HEK293 (cell line): ENCODE measurements at regions not wholly inside any gene's neighbourhood (a gene's known extent, or its start where the extent isn't known, plus 50 kb on each side); places are given as distances from the start of the nearest gene placed in this dataset.

Experiments
- CTCF ChIA-PET: fragments of 350-600 bp; formaldehyde crosslinking; extraction: SDS; loops from one replicate; lab custom pipeline; 2021; ENCODE audit warnings: antibody characterized with exemption; lab: Yijun Ruan, JAX
- POLR2A ChIA-PET: fragments of 300-600 bp; formaldehyde crosslinking; extraction: SDS; loops from one replicate; lab custom pipeline; 2020; ENCODE audit warnings: antibody characterized with exemption, inconsistent platforms; lab: Yijun Ruan, JAX
- H3K27ac ChIP-seq: fragments of 200-500 bp; sonication (Bioruptor generic); 2 replicates; pipeline ENCODE4 v1.5.1; 2014; ENCODE audit warnings: low read depth, low read length, control low read depth, inconsistent platforms; ENCODE audit errors: extremely low read depth
- H3K36me3 ChIP-seq, 2 experiments: fragments of 200-500 bp in 1 of 2; sonication (Bioruptor generic) in 1 of 2; 1 replicate in 1 of 2; 2 replicates in 1 of 2; pipeline ENCODE4 v1.5.1; 2014 to 2017; ENCODE audit warnings: inconsistent platforms in 2 of 2, low read length in 2 of 2; ENCODE audit not compliant: control insufficient read depth in 2 of 2, insufficient read depth in 1 of 2
- H3K4me1 ChIP-seq: fragments of 200-500 bp; sonication (Bioruptor generic); 2 replicates; pipeline ENCODE4 v1.5.1; 2014; ENCODE audit warnings: mild to moderate bottlenecking, low read length, inconsistent platforms; ENCODE audit not compliant: control insufficient read depth, insufficient read depth
- H3K4me3 ChIP-seq: 2 replicates; pipeline ENCODE4 v1.5.1; 2011; ENCODE audit warnings: low read depth, mild to moderate bottlenecking, control low read depth, low read length, moderate library complexity
- H3K9me3 ChIP-seq: fragments of 200-500 bp; sonication (Bioruptor generic); 2 replicates; pipeline ENCODE4 v1.5.1; 2014; ENCODE audit warnings: low read depth, low read length, inconsistent platforms; ENCODE audit not compliant: control insufficient read depth, insufficient read depth
- REPIN1 ChIP-seq: fragments of 450-650 bp; formaldehyde crosslinking; IDR thresholded peaks from 2 replicates; pipeline ENCODE4 v1.5.1; 2017; ENCODE audit warnings: missing biosample characterization, missing genetic modification characterization, low read depth
- ZNF114 ChIP-seq: fragments of 450-650 bp; formaldehyde crosslinking; IDR thresholded peaks from 2 replicates; pipeline ENCODE4 v1.5.0; 2017; ENCODE audit warnings: missing biosample characterization, missing genetic modification characterization
- ZNF146 ChIP-seq: fragments of 450-650 bp; formaldehyde crosslinking; IDR thresholded peaks from 2 replicates; pipeline ENCODE4 v1.5.1; 2016; ENCODE audit warnings: missing biosample characterization, missing genetic modification characterization
- ZNF37A ChIP-seq: fragments of 450-650 bp; IDR thresholded peaks from 2 replicates; pipeline ENCODE4 v1.5.1; 2018; ENCODE audit warnings: missing biosample characterization, missing genetic modification characterization
- ZNF521 ChIP-seq: fragments of 450-650 bp; formaldehyde crosslinking; IDR thresholded peaks from 2 replicates; pipeline ENCODE4 v1.5.1; 2017; ENCODE audit warnings: missing biosample characterization, mild to moderate bottlenecking, missing genetic modification characterization
- ZNF596 ChIP-seq: fragments of 450-650 bp; IDR thresholded peaks from 2 replicates; pipeline ENCODE4 v1.5.0; 2018; ENCODE audit warnings: missing biosample characterization, mild to moderate bottlenecking, missing genetic modification characterization, moderate library complexity
- ZNF626 ChIP-seq: fragments of 450-650 bp; sonication (Bioruptor Pico); formaldehyde crosslinking; IDR thresholded peaks from 2 replicates; pipeline ENCODE4 v1.5.1; 2018; ENCODE audit warnings: missing biosample characterization, missing genetic modification characterization, inconsistent platforms
- ZNF776 ChIP-seq: fragments of 450-650 bp; formaldehyde crosslinking; IDR thresholded peaks from 2 replicates; pipeline ENCODE4 v1.5.0; 2017; ENCODE audit warnings: missing biosample characterization, missing genetic modification characterization, borderline replicate concordance
- ZNF777 ChIP-seq: fragments of 450-650 bp; formaldehyde crosslinking; IDR thresholded peaks from 2 replicates; pipeline ENCODE4 v1.5.1; 2017; ENCODE audit warnings: missing biosample characterization, missing genetic modification characterization, borderline replicate concordance
- TF ChIP-seq, protein P1 (sequence below): fragments of 450-650 bp; formaldehyde crosslinking; optimal IDR thresholded peaks from 2 replicates; pipeline ENCODE3; 2016; ENCODE audit warnings: missing biosample characterization, mild to moderate bottlenecking, missing genetic modification characterization
- TF ChIP-seq, protein P2 (sequence below): fragments of 450-650 bp; formaldehyde crosslinking; IDR thresholded peaks from 2 replicates; pipeline ENCODE4 v1.5.1; 2016; ENCODE audit warnings: missing biosample characterization, missing genetic modification characterization, borderline replicate concordance

DNA sequence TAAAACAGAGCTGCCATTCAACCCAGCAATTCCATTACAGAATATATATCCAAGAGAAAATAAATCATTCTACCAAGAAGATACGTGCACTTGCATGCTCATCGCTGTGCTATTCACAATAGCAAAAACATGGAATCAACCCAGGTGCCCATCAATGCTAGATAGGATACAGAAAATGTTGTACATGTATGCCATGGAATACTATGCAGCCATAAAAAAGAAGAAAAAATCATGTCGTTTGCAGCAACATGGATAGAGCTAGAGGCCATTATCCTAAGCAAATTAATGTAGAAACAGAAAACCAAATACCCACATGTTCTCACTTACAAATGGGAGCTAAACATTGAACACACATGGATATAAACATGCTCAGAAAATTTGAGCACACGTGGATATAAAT is 633.1 kb upstream of the CITED2 start:
- ChIA-PET CTCF (interaction anchor here (0.6 to 1.0 kb wide), 4 partner anchors 11 to 456 kb away, joined by 3 to 5 read pairs (median 3); no protein-coding TSS in a partner anchor), POLR2A (no interaction called here)
- no peaks in the 10 kb centered on the region for H3K4me1 ChIP-seq
- H3K9me3 ChIP-seq, result no peaks in the 10 kb centered on the region
- H3K4me3 ChIP-seq, result no peak overlapping the region
- H3K27ac ChIP-seq, result no peak overlapping the region
- TF ChIP-seq ZNF114 (tag by site-specific recombination) (no peak), ZNF146 (tag by site-specific recombination) (peak; percentile 51)
- H3K36me3 ChIP-seq, result no peaks in the 10 kb centered on the region

DNA sequence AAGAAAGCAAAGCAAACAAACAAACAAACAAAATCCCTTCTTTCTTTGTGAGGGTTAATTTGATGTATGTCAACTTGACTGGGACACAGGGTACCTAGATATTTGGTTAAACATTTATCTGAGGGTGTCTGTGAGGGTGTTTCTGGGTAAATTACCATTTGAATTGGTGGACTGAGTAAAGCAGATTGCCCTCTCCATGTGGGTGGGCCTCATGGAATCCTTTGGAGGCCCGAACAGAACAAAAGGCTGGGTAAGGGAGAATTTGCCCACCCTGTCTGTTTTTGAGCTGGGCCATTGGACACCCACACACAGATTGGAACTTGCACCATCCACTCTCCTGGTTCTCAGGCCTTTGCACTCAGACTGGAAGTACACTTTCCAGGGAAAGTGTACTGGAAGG is 628.8 kb upstream of the CITED2 start:
- H3K36me3 ChIP-seq, result no peaks in the 10 kb centered on the region
- ChIA-PET POLR2A (no interaction called here), CTCF (no interaction called here)
- no peaks in the 10 kb centered on the region for H3K9me3 ChIP-seq
- H3K4me1 ChIP-seq, result peaks cover 9% of the 10 kb centered on the region
- H3K4me3 ChIP-seq, result no peak overlapping the region
- no peak overlapping the region for H3K27ac ChIP-seq
- TF ChIP-seq ZNF596 (tag by site-specific recombination) (no peak), ZNF37A (tag by site-specific recombination) (no peak), REPIN1 (tag by site-specific recombination) (no peak)
- TF ChIP-seq, protein P1, sequence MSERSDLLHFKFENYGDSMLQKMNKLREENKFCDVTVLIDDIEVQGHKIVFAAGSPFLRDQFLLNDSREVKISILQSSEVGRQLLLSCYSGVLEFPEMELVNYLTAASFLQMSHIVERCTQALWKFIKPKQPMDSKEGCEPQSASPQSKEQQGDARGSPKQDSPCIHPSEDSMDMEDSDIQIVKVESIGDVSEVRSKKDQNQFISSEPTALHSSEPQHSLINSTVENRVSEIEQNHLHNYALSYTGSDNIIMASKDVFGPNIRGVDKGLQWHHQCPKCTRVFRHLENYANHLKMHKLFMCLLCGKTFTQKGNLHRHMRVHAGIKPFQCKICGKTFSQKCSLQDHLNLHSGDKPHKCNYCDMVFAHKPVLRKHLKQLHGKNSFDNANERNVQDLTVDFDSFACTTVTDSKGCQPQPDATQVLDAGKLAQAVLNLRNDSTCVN, result no peak

DNA sequence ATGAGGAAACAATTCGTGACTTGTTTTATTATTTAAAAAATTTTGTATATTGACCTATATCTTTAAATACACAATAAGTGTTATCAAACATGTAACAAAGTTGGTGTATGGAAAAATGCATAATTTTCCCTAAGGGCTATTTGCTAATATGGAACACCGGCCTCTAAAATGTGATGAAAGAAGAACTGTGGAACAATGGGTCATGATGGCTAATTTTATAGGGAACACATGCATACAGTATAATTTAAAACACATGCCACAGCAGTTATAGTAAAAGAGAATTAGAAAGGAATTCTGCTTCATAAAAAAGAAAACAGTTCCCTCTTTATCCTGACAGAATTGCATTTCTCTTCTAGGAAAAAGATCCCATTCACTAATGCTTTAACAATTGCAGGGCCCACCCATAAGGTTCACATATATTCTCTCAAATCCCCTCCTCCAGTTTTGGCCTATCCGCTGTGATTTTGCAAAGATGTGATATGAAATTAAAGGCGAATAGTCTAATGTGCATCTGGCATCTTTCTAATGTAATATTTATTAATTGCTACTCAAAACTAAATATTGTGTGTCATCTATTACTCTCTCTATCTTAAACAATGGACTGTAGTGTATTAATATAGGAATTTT is 628.1 kb upstream of the CITED2 start:
- Histone ChIP-seq H3K4me1 (peaks cover 9% of the 10 kb centered on the region), H3K9me3 (no peaks in the 10 kb centered on the region), H3K4me3 (no peak overlapping the region), H3K27ac (no peak overlapping the region), H3K36me3 (no peaks in the 10 kb centered on the region)
- TF ChIP-seq, protein P2, sequence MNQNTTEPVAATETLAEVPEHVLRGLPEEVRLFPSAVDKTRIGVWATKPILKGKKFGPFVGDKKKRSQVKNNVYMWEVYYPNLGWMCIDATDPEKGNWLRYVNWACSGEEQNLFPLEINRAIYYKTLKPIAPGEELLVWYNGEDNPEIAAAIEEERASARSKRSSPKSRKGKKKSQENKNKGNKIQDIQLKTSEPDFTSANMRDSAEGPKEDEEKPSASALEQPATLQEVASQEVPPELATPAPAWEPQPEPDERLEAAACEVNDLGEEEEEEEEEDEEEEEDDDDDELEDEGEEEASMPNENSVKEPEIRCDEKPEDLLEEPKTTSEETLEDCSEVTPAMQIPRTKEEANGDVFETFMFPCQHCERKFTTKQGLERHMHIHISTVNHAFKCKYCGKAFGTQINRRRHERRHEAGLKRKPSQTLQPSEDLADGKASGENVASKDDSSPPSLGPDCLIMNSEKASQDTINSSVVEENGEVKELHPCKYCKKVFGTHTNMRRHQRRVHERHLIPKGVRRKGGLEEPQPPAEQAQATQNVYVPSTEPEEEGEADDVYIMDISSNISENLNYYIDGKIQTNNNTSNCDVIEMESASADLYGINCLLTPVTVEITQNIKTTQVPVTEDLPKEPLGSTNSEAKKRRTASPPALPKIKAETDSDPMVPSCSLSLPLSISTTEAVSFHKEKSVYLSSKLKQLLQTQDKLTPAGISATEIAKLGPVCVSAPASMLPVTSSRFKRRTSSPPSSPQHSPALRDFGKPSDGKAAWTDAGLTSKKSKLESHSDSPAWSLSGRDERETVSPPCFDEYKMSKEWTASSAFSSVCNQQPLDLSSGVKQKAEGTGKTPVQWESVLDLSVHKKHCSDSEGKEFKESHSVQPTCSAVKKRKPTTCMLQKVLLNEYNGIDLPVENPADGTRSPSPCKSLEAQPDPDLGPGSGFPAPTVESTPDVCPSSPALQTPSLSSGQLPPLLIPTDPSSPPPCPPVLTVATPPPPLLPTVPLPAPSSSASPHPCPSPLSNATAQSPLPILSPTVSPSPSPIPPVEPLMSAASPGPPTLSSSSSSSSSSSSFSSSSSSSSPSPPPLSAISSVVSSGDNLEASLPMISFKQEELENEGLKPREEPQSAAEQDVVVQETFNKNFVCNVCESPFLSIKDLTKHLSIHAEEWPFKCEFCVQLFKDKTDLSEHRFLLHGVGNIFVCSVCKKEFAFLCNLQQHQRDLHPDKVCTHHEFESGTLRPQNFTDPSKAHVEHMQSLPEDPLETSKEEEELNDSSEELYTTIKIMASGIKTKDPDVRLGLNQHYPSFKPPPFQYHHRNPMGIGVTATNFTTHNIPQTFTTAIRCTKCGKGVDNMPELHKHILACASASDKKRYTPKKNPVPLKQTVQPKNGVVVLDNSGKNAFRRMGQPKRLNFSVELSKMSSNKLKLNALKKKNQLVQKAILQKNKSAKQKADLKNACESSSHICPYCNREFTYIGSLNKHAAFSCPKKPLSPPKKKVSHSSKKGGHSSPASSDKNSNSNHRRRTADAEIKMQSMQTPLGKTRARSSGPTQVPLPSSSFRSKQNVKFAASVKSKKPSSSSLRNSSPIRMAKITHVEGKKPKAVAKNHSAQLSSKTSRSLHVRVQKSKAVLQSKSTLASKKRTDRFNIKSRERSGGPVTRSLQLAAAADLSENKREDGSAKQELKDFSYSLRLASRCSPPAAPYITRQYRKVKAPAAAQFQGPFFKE (tag by site-specific recombination), result no peak
- TF ChIP-seq ZNF521 (tag by site-specific recombination), result no peak
- no peak for TF ChIP-seq ZNF626 (tag by site-specific recombination)
- no peak for TF ChIP-seq ZNF776 (tag by site-specific recombination)
- TF ChIP-seq ZNF777, result no peak
- CTCF ChIA-PET, result no interaction called here
- POLR2A ChIA-PET, result no interaction called here
